Gastroesophageal sphincter (tissue), 3 donors: ENCODE measurements at regions not wholly inside any gene's neighbourhood (a gene's known extent, or its start where the extent isn't known, plus 50 kb on each side); places are given as distances from the start of the nearest gene placed in this dataset.

Source experiments
- CTCF ChIP-seq, 4 experiments: fragments of 200-600 bp in 2 of 4; fragments of 450-650 bp in 2 of 4; sonication (generic) in 1 of 4; IDR thresholded peaks; one replicate each; pipeline ENCODE4 v1.5.1; 2017 to 2019; ENCODE audit warnings: antibody characterized with exemption in 4 of 4, mild to moderate bottlenecking in 2 of 4, moderate library complexity in 2 of 4
- POLR2AphosphoS5 ChIP-seq: sonication (generic); formaldehyde crosslinking; IDR thresholded peaks from one replicate; pipeline ENCODE4 v1.6.1; 2017; ENCODE audit warnings: antibody characterized with exemption

GRCh38 chr10:112896722-112897121 is 53.3 kb upstream of the TCF7L2 start:
- TF ChIP-seq CTCF (IDR thresholded peaks at IDR 0.05), result no peak
- TF ChIP-seq POLR2AphosphoS5, result no peak
